Activated CD8-positive, alpha-beta T cell treated with anti-CD3 and anti-CD28 coated beads for 36 hours (primary cell): ENCODE measurements at regions not wholly inside any gene's neighbourhood (a gene's known extent, or its start where the extent isn't known, plus 50 kb on each side); places are given as distances from the start of the nearest gene placed in this dataset.

Experiments used
- ATAC-seq: fragments of 200-7000 bp; cut with Tn5 transposase; one replicate; pipeline ENCODE4 v1.10.0; 2021; ENCODE audit warnings: mild to moderate bottlenecking, moderate library complexity
- CTCF ChIA-PET: fragments of 350-600 bp; sonication (Branson Sonifier 250); formaldehyde crosslinking; loops from one replicate; lab custom pipeline; 2021; ENCODE audit warnings: antibody characterized with exemption; lab: Charles Lee
- POLR2A ChIA-PET: fragments of 350-600 bp; sonication (Branson Sonifier 250); formaldehyde crosslinking; loops from one replicate; lab custom pipeline; 2021; ENCODE audit warnings: antibody characterized with exemption; lab: Charles Lee
- DNase-seq: peaks from one replicate; pipeline ENCODE4 v3.0.0-alpha.2; 2020
- H3K27ac Mint-ChIP-seq: one replicate; pipeline ENCODE4 v1.8.0; 2021; ENCODE audit warnings: mild to moderate bottlenecking, mixed read lengths
- H3K27me3 Mint-ChIP-seq: one replicate; pipeline ENCODE4 v1.8.0; 2021; ENCODE audit warnings: mixed read lengths
- H3K36me3 Mint-ChIP-seq: one replicate; pipeline ENCODE4 v1.8.0; 2021; ENCODE audit warnings: low read depth, mixed read lengths
- H3K4me1 Mint-ChIP-seq: one replicate; pipeline ENCODE4 v1.8.0; 2021; ENCODE audit warnings: low read depth, mixed read lengths
- H3K4me3 Mint-ChIP-seq: one replicate; pipeline ENCODE4 v1.8.0; 2021; ENCODE audit warnings: mild to moderate bottlenecking, moderate library complexity, mixed read lengths
- H3K9me3 Mint-ChIP-seq: one replicate; pipeline ENCODE4 v1.8.0; 2021; ENCODE audit warnings: mixed read lengths
- CTCF ChIP-seq: fragments of 200-600 bp; IDR thresholded peaks from one replicate; pipeline ENCODE4 v1.8.0; 2022; ENCODE audit warnings: antibody characterized with exemption, mild to moderate bottlenecking
- intact Hi-C: fragments of 100-400 bp; cut with micrococcal nuclease; formaldehyde crosslinking; loops from one replicate; pipeline ENCODE4 v1.10.0; 2022

- no peak for TF ChIP-seq CTCF
- CTCF ChIA-PET, result interaction anchor here (0.6 kb wide), 1 partner anchor 307 kb away, joined by 3 read pairs; no protein-coding TSS in a partner anchor
- no peaks in the 10 kb centered on the region for H3K9me3 Mint-ChIP-seq
- DNase-seq (no peak), ATAC-seq (no peak)
- no peak overlapping the region for H3K27ac Mint-ChIP-seq
- POLR2A ChIA-PET, result no interaction called here
- no peaks in the 10 kb centered on the region for H3K27me3 Mint-ChIP-seq
- H3K36me3 Mint-ChIP-seq, result no peaks in the 10 kb centered on the region
- intact Hi-C loops, result no loop called here
- no peak overlapping the region for H3K4me3 Mint-ChIP-seq
- no peaks in the 10 kb centered on the region for H3K4me1 Mint-ChIP-seq
Measured at GRCh38 chr1:30539884-30540283, 183.5 kb downstream of the MATN1 start.

- Mint-ChIP-seq H3K36me3 (no peaks in the 10 kb centered on the region), H3K27me3 (no peaks in the 10 kb centered on the region), H3K9me3 (no peaks in the 10 kb centered on the region), H3K4me3 (no peak overlapping the region), H3K27ac (no peak overlapping the region), H3K4me1 (no peaks in the 10 kb centered on the region)
- no peak for ATAC-seq
- no peak for TF ChIP-seq CTCF
- no peak for DNase-seq
- POLR2A ChIA-PET, result no interaction called here
- intact Hi-C loops, result no loop called here
- CTCF ChIA-PET, result interaction anchor here (0.6 kb wide), 1 partner anchor 306 kb away, joined by 3 read pairs; no protein-coding TSS in a partner anchor
Measured at GRCh38 chr1:30538993-30539867, 184.2 kb downstream of the MATN1 start.

DNA sequence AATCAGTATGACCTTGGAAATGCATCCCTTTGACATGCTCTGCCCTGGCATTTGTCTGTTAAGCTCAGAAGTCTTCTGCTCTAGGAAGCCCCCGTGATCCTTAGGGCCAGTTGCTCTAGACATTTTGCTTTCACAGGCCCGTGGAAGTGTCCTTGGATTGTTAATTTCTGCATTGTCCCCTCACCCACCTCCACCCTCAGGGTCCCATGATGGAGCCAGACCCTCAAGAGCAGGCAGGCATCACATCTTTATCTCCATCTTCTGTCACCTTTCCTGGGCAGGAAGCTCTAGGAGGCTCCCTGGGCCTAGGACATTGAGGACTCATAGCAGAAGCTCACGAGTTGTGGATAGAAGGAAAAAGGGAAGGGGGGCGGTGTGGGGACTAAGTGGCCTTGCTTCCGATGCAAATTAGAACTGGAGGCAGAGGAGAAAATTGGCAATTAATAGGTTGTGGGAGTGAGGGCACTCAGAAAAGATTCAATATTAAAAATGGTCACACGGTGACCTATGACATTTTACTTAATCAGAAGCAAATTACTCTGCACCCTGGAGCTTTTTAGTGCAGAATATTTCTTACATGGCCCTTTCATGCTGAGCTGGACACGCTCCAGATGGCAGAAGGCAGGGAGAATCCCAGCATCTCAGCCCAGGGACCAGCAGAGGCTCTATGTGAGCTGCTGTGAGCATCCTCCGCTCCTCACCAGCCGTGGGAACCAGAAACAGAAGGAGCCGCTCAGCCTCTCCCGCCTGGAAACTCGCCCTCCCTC, 185.0 kb downstream of the MATN1 start:
- intact Hi-C loops, result no loop called here
- Mint-ChIP-seq H3K4me3 (no peak overlapping the region), H3K9me3 (no peaks in the 10 kb centered on the region), H3K27me3 (no peaks in the 10 kb centered on the region), H3K36me3 (no peaks in the 10 kb centered on the region), H3K27ac (no peak overlapping the region), H3K4me1 (no peaks in the 10 kb centered on the region)
- ATAC-seq (no peak), DNase-seq (no peak)
- no peak for TF ChIP-seq CTCF
- POLR2A ChIA-PET, result no interaction called here
- CTCF ChIA-PET, result no interaction called here

GRCh38 chr1:30537279-30537678, 186.1 kb downstream of the MATN1 start:
- DNase-seq, result no peak
- intact Hi-C loops, result no loop called here
- POLR2A ChIA-PET, result no interaction called here
- H3K27me3 Mint-ChIP-seq, result no peaks in the 10 kb centered on the region
- no peaks in the 10 kb centered on the region for H3K4me1 Mint-ChIP-seq
- no peak overlapping the region for H3K4me3 Mint-ChIP-seq
- CTCF ChIA-PET, result interaction anchor here (1.0 kb wide), 1 partner anchor 10 kb away, joined by 3 read pairs; no protein-coding TSS in a partner anchor
- no peaks in the 10 kb centered on the region for H3K9me3 Mint-ChIP-seq
- no peak for ATAC-seq
- TF ChIP-seq CTCF, result no peak
- no peaks in the 10 kb centered on the region for H3K36me3 Mint-ChIP-seq
- H3K27ac Mint-ChIP-seq, result no peak overlapping the region

DNA sequence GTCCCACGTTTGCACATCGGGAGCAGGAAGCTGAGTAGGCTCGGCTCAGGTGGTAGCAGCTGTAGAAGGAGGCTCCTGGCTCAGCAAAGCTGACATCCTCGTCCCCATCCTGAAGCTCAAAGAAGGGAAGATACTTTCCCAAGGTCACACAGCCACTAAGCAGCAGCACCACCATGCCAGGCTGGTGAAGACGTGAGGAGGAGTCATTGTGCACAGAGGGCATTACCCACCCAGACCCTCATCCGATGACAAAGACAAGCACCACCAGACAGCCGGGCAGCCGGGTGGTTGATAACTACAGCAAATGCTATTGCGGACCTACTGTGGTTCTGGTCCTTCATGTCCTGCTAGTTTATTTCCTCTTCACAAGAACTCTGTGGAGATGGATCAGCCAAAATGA, 186.9 kb downstream of the MATN1 start:
- POLR2A ChIA-PET, result no interaction called here
- DNase-seq, result no peak
- Mint-ChIP-seq H3K27me3 (no peaks in the 10 kb centered on the region), H3K4me3 (no peak overlapping the region), H3K36me3 (no peaks in the 10 kb centered on the region), H3K9me3 (no peaks in the 10 kb centered on the region), H3K27ac (no peak overlapping the region), H3K4me1 (no peaks in the 10 kb centered on the region)
- no peak for ATAC-seq
- CTCF ChIA-PET, result interaction anchor here (1.0 kb wide), 1 partner anchor 10 kb away, joined by 3 read pairs; no protein-coding TSS in a partner anchor
- intact Hi-C loops, result no loop called here
- no peak for TF ChIP-seq CTCF
